HepG2 (cell line): ENCODE measurements at regions not wholly inside any gene's neighbourhood (a gene's known extent, or its start where the extent isn't known, plus 50 kb on each side); places are given as distances from the start of the nearest gene placed in this dataset.

ENCODE experiments used
- ATAC-seq: fragments of 200-7000 bp; cut with Tn5 transposase; 3 replicates; pipeline ENCODE4 v1.9.1; 2020; ENCODE audit warnings: mild to moderate bottlenecking, moderate library complexity
- BruUV-seq: library from RNA; stranded (reverse); fragments of 400-500 nt; replicated peaks from 2 replicates; lab custom pipeline; 2021; lab: Mats Ljungman, UMichigan
- CTCF ChIA-PET: fragments of 300-600 bp; formaldehyde crosslinking; extraction: SDS; loops from one replicate; lab custom pipeline; 2021; ENCODE audit warnings: low total read pairs, inconsistent platforms, low intra/inter-chr PET ratio; lab: Yijun Ruan, JAX
- POLR2A ChIA-PET: fragments of 350-600 bp; sonication (Branson Sonifier 250); formaldehyde crosslinking; loops from one replicate; lab custom pipeline; 2020; ENCODE audit warnings: antibody characterized with exemption, inconsistent platforms; lab: Yijun Ruan, JAX
- DNase-seq: peaks from one replicate; pipeline ENCODE4 v3.0.0-alpha.2; 2015; ENCODE audit warnings: low spot score
- FAIRE-seq: peaks from 3 replicates; lab custom pipeline; 2011; peaks lifted over from hg19 to GRCh38; lab: Jason Lieb, UNC
- H2AFZ ChIP-seq: one replicate; pipeline ENCODE4 v1.6.1; 2011; ENCODE audit warnings: low read length, inconsistent platforms
- H3K27ac ChIP-seq: fragments of 300-600 bp; 3 replicates; pipeline ENCODE4 v1.8.0; 2011; ENCODE audit warnings: mixed run types, mild to moderate bottlenecking, mixed read lengths, low read length, inconsistent platforms; ENCODE audit not compliant: insufficient read depth; ENCODE audit errors: extremely low read length
- H3K27me3 ChIP-seq, 2 experiments: fragments of 200-600 bp in 1 of 2; 2 replicates in 1 of 2; 3 replicates in 1 of 2; pipeline versions ENCODE4 v1.6.0 to v1.8.0; 2011; ENCODE audit warnings: low read length in 2 of 2, mild to moderate bottlenecking in 2 of 2, moderate library complexity in 2 of 2, inconsistent platforms in 1 of 2; ENCODE audit not compliant: insufficient read depth in 2 of 2, control insufficient read depth in 1 of 2
- H3K36me3 ChIP-seq, 2 experiments: fragments of 200-600 bp in 1 of 2; replicated peaks in 1 of 2; 2 replicates in 1 of 2; 3 replicates in 1 of 2; pipeline versions ENCODE4 v1.5.1 to v1.8.0; 2011; ENCODE audit warnings: low read length in 2 of 2, inconsistent platforms in 1 of 2; ENCODE audit not compliant: insufficient read depth in 2 of 2, control insufficient read depth in 1 of 2
- H3K4me1 ChIP-seq: 2 replicates; pipeline ENCODE4 v1.5.1; 2012; ENCODE audit warnings: low read length, inconsistent platforms; ENCODE audit not compliant: insufficient read depth
- H3K4me2 ChIP-seq: 2 replicates; pipeline ENCODE4 v1.6.0; 2011; ENCODE audit warnings: low read depth, low read length, inconsistent platforms
- H3K4me3 ChIP-seq, 3 experiments: fragments of 200-600 bp in 1 of 3; sonication (generic), shearing (Covaris generic) in 1 of 3; replicated peaks in 1 of 3; 2 replicates each; pipeline ENCODE4 v1.5.1; 2011 to 2016; ENCODE audit warnings: low read length in 3 of 3, inconsistent platforms in 2 of 3, low read depth in 2 of 3, mild to moderate bottlenecking in 2 of 3, control low read depth in 1 of 3, mixed read lengths in 1 of 3; ENCODE audit not compliant: insufficient read depth in 1 of 3
- H3K79me2 ChIP-seq: one replicate; pipeline ENCODE4 v1.6.1; 2011; ENCODE audit warnings: low read length, inconsistent platforms; ENCODE audit not compliant: insufficient read depth
- H3K9ac ChIP-seq: 2 replicates; pipeline ENCODE4 v1.6.0; 2011; ENCODE audit warnings: mild to moderate bottlenecking, low read depth, low read length, inconsistent platforms; ENCODE audit not compliant: insufficient read depth
- H3K9me3 ChIP-seq: 2 replicates; pipeline ENCODE4 v1.5.1; 2012; ENCODE audit warnings: mild to moderate bottlenecking, low read length
- H4K20me1 ChIP-seq: 2 replicates; pipeline ENCODE4 v1.6.0; 2011; ENCODE audit warnings: inconsistent platforms, mild to moderate bottlenecking, low read length, moderate library complexity; ENCODE audit not compliant: insufficient read depth
- IKZF4 ChIP-seq: sonication (generic); formaldehyde crosslinking; IDR thresholded peaks from 2 replicates; pipeline ENCODE4 v1.5.1; 2020; ENCODE audit warnings: borderline replicate concordance, mild to moderate bottlenecking, low read depth, missing genetic modification reagents; ENCODE audit errors: not compliant biosample characterization
- MAFF ChIP-seq: IDR thresholded peaks from 2 replicates; pipeline ENCODE4 v1.6.1; 2011; ENCODE audit warnings: low read depth, low read length, improper control_type of control experiment
- MAFK ChIP-seq, 2 experiments: IDR thresholded peaks in 1 of 2; conservative IDR thresholded peaks in 1 of 2; 2 replicates each; pipeline ENCODE4 v1.6.1; 2011; ENCODE audit warnings: improper control_type of control experiment in 2 of 2, low read length in 2 of 2
- NFYB ChIP-seq: sonication (generic); formaldehyde crosslinking; IDR thresholded peaks from 2 replicates; pipeline ENCODE4 v1.4.0; 2020; ENCODE audit warnings: missing genetic modification reagents
- YEATS2 ChIP-seq: sonication (generic); formaldehyde crosslinking; IDR thresholded peaks from 2 replicates; pipeline ENCODE4 v1.4.0; 2020; ENCODE audit warnings: missing genetic modification reagents, borderline replicate concordance
- ZNF652 ChIP-seq: IDR thresholded peaks from 2 replicates; pipeline ENCODE4 v1.6.1; 2016; ENCODE audit warnings: low read depth, borderline replicate concordance
- WGBS: methylation state at CpG from one replicate; pipeline ENCODE4 v1.1.6; 2017; ENCODE audit warnings: low lambda C conversion rate; 5-methylcytosine and 5-hydroxymethylcytosine counted together
- in situ Hi-C: cut with HindIII; loops from 2 replicates; pipeline ENCODE4 v1.10.0; 2017; ENCODE audit warnings: low pct_unique_long_range_greater_than_20kb; ENCODE audit not compliant: extremely low pct_ligation_motif_present
- intact Hi-C: fragments of 100-400 bp; cut with micrococcal nuclease; formaldehyde crosslinking; loops from one replicate; pipeline ENCODE4 v1.10.0; 2022; ENCODE audit not compliant: unreplicated experiment

DNA sequence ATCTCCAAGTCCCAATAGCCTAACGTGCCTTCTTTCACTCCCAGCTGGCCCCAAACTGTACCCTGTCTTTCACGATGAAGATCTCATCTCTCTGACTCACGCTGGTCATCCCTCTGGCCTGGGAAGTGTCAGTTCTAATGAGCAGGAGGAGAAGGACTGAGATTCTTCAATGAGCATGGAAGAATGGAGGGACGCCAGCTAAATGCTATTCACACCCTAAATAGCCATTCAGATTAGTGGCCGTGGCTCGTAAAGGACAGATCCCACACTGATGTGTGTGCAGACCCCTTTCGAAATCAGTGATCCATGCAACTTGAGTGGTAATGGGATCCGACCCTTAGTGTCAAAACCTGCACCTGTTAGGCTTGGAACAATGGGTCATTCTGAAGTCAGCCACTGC, 75.9 kb upstream of the SMYD2 start:
- in situ Hi-C loops, result no loop called here
- H3K36me3 ChIP-seq, result no peaks in the 10 kb centered on the region
- peaks cover 0 to 14% of the 10 kb centered on the region in 2 experiments; a peak in 2 of 5 replicates for H3K27me3 ChIP-seq
- H2AFZ ChIP-seq, result no peak overlapping the region
- no peak overlapping the region for H3K4me2 ChIP-seq
- ChIA-PET POLR2A (no interaction called here), CTCF (no interaction called here)
- intact Hi-C loops, result no loop called here
- no peak for ATAC-seq
- H3K4me3 ChIP-seq, result no peak overlapping the region
- no peak overlapping the region for H3K27ac ChIP-seq
- FAIRE-seq, result no peak
- DNase-seq, result no peak
- H3K9ac ChIP-seq, result no peak overlapping the region
- H3K9me3 ChIP-seq, result no peaks in the 10 kb centered on the region
- H4K20me1 ChIP-seq, result no peaks in the 10 kb centered on the region
- BruUV-seq, result no TSS peak
- H3K79me2 ChIP-seq, result no peaks in the 10 kb centered on the region
- no peak for TF ChIP-seq ZNF652 (CRISPR knock-in tag)
- TF ChIP-seq YEATS2 (CRISPR knock-in tag), result no peak
- TF ChIP-seq IKZF4 (CRISPR knock-in tag), result no peak
- 19% methylated on average over 8 of the region's 8 CpGs for WGBS
- peaks cover 12% of the 10 kb centered on the region for H3K4me1 ChIP-seq

DNA sequence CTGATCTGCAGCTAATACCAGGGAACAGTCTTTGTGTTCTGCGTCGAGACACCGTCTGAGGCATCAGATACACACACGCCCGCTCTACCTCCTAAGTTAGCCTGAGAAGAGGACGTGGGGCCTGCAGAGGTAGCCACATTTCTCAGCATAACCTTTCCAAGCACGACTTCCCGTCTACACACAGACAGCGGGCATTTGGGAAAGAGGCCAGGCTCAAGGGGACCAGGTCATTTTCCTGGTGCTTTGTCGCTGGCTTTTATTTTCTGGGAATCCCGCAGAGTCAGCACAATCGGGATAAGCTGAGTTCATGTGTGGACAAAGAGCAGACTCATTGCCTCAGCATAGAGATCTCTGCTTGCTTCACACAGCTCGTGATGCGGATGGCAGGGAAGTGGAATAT, 72.5 kb upstream of the SMYD2 start:
- ChIA-PET POLR2A (no interaction called here), CTCF (no interaction called here)
- BruUV-seq, result no TSS peak
- H3K9ac ChIP-seq, result no peak overlapping the region
- TF ChIP-seq NFYB (CRISPR knock-in tag) (no peak), MAFF (peak; percentile 97), MAFK (conservative IDR thresholded peaks at IDR 0.05 in 1 of 2, IDR thresholded peaks at IDR 0.05 in 1 of 2; ENCODE audit: low read length in 2 of 2) (peak; percentile 96 to 97)
- H3K36me3 ChIP-seq, result no peaks in the 10 kb centered on the region
- no peaks in the 10 kb centered on the region for H3K9me3 ChIP-seq
- H3K4me3 ChIP-seq, result no peak overlapping the region
- in situ Hi-C loops (no loop called here), intact Hi-C loops (no loop called here)
- no peak; the same call in 1 of the 3 replicates for ATAC-seq
- H3K27ac ChIP-seq, result no peak overlapping the region
- no peak for FAIRE-seq
- no peak overlapping the region for H3K4me2 ChIP-seq
- DNase-seq, result no peak
- H4K20me1 ChIP-seq, result no peaks in the 10 kb centered on the region
- H3K4me1 ChIP-seq, result peaks cover 16% of the 10 kb centered on the region
- 44% methylated on average over 14 of the region's 14 CpGs for WGBS
- H3K79me2 ChIP-seq, result no peaks in the 10 kb centered on the region
- H2AFZ ChIP-seq, result no peak overlapping the region
- peaks cover 0 to 18% of the 10 kb centered on the region in 2 experiments; a peak in 2 of 5 replicates for H3K27me3 ChIP-seq
